IPS DF 4.7 (cell line): ENCODE measurements at regions not wholly inside any gene's neighbourhood (a gene's known extent, or its start where the extent isn't known, plus 50 kb on each side); places are given as distances from the start of the nearest gene placed in this dataset.
A peak's percentile ranks its signal among the peaks of the same experiment; 100 is the strongest.
"Not testable (repeated sequence)": the region's sequence is repeated elsewhere in the genome, so short reads cannot be mapped to it uniquely, and the experiment has no call there.

ENCODE experiments used
- DNase-seq: peaks from one replicate; pipeline ENCODE4 v3.0.0-alpha.2; 2013; ENCODE audit warnings: low spot score; ENCODE audit errors: extremely low read depth

DNA sequence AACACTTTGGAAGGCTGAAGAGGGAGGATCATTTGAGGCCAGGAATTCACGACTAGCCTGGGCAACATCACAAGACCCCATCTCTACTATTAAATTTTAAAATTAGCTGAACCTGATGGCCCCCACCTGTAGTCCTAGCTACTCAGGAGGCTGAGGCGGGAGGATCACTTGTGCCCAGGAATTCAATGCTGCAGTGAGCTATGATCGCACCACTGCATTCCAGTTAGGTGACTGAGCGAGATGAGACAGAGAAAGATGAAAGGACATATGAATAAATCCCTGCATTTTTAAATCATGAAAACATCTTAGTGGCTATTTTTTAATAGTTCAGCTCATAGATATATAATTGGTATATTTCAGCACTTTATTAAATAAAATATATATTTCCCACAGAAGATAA lies 93.8 kb downstream of the GPR63 start:
- no peak for DNase-seq

DNA sequence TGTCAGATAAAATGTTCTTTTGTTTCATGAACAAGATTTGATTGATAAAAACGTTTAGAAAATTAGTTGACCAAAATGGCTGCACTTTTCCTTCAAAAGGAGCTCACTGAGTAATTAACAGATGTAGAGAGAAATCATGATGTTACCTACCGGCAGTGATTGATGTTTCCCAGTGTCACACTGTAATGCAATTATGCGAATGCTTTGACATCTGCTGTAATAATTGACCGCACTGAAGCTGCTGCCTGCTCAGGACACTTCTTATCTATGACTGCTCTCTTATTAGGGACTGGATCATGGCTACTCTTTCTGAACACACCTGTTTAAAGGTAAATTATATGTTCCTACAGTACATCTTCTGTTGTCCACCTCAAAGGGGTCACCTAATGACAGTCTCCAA lies 94.6 kb downstream of the GPR63 start:
- no peak for DNase-seq

DNA sequence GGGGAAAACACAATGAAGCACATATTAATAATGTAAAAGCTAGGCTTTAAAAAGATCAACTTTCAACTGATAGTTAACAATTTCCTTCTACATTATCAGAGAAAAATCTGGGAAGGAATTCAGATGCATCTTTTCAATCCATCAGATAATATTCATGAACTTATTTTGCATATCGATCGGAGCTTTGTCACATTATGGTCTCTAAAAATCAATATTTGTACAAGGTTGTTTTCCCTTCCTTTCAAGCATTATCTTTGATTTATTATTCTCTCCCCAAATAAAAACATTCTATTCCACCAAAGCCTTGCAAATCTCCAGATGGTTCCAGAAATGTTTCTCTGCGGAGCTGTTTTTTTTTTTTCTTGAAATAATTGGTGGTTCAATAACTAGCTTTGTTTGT lies 101.9 kb downstream of the GPR63 start:
- DNase-seq, result no peak

DNA sequence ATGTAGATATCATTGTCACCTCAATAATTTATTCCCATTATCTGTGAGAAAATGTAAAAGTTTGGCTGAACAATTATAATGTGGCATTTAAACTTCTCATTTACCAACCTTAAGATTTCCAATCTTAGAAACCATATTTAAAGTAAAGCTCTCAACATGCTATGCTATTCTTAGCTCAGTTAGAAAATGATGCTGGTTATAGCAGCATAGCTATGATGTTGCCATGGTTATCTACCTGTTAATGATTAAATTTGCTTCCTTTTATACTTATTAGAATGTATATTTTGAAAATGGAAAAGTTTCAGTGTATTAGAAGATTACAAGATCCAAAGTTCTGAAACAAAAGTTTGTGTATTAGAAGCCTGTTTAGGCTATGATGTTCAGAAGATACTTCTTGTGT lies 110.1 kb downstream of the GPR63 start:
- no peak for DNase-seq

DNA sequence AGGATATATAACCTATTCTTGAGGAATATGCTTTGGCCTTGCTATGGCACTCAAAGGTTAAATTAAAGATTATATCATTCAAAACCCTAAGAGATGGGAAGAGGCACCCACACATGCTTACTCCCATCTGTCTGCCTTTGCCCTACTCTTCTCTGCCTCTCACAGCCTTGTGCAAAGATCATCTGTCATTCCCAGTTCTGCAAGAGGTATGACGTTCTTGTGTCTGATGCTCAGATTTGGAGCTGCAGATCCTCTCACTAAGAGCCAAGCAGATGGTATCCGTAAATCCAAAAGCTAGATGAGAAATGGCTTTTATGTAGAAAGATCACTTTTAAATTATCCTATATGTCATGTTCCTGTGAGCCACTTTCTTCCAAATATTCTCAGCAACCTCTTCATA lies 112.0 kb downstream of the GPR63 start:
- no peak for DNase-seq

DNA sequence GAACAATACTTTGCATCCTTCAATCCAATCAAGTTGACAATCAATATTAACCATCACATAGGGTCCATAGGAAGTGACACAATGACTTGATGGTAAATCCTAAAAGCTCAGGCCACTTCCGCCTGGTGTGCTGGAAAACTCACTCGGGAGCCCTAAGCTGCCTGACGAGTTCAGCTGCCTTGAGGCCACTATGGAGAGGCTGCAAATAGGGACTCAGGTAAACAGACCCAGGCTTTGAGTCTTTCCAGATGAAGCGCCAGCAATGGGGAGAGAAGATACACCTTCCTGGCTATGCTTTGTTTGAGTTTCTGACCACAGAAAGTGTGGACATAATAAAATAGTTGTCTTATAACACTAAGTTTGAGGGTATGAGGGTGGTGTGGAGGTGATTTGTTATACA lies 112.6 kb downstream of the GPR63 start:
- DNase-seq, result no peak

DNA sequence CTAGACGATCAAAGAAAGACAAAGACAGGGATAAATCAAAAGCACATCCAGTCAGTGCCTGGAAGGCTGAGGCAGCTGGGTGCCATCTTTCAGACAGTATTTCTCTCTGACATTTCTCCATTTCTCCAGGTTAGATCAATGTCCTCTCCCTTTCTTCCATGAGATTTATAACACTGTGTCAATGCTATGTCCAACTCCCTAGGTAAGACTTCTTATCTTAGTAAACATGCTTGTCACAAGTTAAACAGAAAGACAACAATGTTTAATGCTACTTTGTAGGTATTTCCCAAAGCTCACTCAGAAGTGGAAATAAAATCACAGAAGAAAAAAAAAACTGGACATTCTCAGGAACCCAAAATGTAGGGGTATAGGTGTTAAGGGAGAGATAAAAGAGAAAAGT lies 113.9 kb downstream of the GPR63 start:
- DNase-seq, result no peak

DNA sequence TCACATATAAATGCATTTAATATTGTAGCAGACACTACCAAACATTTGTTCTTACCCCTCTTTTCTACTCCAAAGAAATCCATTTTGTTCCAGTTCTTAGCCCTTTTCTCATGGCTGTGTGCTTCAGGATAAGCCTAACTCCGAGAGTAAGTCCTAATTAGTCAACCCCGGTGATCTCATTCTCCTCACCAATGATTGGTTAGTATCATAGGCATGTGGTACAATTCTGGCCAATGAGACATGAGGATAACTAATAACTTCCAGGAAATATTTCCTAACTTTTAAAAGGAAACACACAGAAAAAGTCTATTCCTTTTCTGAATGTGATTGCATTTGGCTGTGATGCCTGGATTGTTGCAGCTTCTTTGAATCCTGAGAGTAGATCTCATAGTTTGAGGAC lies 116.0 kb downstream of the GPR63 start:
- no peak for DNase-seq

DNA sequence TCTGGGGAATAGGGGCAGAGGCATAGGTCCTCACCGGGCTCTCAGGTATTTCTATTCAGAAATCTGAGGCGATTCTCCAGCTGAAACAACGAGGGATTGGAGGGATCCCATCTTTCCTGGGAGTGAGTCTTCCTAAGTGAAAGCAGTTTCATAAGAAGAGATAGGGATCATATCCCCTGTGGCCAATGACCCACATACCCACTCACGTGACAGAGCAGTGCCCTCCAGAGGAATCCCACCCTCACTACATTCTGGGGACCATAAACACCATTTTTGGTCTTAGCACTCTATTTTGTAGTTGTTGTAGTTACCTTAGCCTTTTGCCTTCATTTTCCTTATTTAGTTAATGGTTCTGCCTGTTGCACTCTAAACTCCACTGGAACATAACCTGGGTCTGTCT lies 121.1 kb downstream of the GPR63 start:
- DNase-seq, result peak; percentile 30

DNA sequence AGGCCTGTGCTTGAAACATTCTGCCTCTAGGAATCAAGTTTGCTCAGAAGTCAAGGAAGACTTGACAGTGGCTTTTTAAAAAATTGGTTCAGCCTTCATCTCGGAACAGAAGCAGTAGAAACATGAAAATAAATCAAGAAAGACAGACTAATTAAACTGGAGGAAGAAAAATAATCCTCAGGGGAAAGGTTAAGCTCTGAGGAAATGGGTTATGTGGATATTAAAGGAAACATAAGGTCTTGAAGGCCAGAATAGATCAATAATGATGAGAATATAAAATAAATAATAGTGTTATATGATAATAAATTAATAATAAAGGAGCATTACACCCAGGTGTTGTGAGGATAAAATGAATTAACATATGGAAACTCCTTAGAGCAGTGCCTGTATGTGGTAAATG lies 121.7 kb downstream of the GPR63 start:
- no peak for DNase-seq

DNA sequence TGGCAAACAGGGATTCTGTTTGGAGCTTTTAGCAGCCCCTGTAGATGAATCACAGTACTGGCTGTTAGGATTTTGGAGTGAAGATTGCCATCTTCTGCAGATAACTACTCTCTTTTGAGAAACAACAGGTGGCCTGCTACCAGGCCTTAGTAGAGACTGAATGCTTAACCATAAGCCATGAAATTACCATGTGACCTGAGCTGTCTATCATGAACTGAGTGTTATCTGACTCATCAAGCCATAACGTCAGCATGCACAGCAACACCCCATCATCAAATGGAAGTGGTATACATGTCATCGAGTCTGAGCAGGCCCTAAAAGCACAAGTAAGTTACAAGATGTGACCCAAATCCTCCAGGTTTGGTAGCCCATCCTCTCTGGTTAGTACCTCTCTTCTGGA lies 132.6 kb downstream of the GPR63 start:
- DNase-seq, result no peak

DNA sequence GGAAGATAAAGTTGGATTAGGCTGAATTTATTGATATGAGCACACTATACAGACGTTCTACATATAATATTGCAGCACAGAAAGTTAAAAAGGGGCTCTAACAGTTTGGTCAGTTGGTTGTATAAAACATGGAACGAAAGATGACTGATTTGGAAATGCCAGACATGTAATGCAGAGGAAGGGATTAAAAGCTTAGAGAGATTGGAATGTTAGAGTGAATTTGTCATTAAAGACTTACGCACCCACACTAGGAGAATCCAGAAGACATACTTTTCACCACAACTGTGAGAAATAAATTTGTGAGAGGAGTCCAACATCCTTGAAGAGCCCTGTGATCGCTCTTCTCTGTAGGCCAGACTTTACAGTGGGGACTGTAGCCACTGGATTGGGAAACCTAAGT lies 134.7 kb downstream of the GPR63 start:
- DNase-seq, result no peak

DNA sequence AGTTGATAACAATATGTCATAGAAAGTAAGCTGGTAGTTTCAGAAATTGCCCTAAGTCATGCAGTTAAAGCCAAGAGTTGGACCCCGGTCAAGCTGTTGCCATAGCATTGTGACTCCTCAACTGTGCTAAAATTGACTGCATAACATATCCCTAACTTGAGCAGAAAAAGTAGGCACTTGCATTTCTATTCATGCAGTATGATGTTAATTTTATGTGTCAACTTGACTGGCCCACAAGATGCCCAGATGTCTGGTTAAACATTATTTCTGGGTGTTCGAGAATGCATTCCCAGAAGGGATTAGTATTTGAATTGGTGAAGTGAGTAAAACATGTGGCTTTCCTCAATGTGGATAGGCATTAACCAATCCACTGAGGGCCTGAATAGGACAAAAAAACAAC lies 136.4 kb downstream of the GPR63 start:
- DNase-seq, result no peak

DNA sequence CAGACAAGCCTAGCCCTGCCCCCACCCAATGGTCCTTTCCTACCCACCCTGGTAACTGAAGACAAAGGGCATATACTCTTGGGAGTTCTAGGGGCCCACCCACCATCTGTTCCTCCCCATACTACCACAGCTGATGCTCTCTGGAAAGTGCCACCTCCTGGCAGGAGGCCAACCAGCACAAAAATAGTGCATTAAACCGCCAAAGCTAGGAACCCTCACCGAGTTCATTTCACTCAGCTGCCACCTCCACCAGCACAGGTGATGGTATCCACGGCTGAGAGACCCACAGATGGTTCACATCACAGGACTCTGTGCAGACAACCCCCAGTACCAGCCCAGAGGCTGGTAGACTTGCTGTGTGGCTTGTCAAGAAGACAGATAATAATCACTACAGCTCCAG lies 131.5 kb downstream of the FHL5 start:
- not testable (repeated sequence) for DNase-seq

DNA sequence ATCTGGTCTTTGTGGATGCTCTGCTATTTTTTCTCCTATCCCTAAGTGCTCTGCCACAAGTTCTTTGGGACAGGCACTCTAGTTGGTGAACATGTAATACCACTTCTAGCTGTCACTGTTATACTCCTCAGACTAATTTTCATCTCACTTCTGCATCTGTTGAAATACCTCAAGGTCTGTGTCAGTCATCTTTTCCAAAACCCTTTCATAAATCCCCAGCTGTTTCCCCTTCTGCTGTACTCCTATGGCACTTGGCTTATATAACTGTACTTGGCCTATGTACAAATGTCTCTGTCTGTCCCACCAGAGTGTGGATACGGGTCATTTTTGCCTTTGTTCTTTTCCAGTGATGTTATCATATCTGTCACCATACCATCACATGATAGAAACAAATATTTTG lies 124.2 kb downstream of the FHL5 start:
- no peak for DNase-seq

DNA sequence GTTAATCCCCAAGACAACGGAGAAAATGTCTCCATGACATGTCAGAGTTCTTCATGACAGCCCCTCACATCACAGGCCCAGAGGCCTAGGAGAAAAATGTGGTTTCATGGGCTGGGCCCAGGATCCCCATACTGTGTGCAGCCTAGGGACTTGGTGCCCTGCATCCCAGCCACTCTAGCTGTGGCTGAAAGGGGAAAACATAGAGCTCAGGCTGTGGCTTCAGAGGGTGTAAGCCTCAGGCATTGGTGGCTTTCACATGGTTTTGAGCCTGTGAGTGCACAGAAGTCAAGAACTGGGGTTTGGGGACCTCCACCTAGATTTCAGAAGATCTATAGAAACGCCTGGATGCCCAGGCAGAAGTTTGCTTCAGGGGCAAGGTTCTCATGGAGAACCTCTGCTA lies 122.8 kb downstream of the FHL5 start:
- DNase-seq, result no peak

DNA sequence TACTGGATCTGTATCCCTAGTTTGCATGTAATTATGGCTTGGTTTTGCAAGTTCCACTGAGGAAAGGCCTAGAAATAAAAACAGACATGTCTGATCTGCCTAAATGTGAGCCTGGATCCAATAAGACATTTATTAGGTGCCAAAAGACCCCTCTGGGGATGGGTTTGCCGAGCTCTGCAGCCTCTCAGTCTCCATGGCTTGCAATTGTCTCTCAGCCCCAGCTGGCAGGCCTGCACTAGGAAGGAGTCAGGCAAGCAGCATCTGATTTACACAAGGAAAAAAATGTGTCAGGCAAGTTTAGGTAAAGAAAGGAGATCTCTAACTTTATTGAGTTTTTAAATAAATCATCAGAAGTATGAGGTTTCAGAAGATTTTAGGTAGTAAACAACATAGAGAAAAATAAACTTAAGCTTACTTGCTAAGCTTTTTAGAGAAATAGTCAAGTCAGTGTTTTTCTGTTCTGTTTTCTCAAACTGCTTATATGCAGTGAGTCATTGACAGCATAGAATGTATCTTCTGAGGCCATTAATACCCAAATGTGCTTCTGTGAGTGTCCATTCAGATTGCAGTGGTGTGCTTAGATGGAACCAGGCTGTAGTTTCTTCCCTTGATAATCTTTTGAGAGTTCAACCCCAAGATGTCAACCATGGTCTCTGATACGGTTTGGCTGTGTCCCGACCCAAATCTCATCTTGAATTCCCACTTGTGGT lies 121.0 kb downstream of the FHL5 start:
- no peak for DNase-seq

DNA sequence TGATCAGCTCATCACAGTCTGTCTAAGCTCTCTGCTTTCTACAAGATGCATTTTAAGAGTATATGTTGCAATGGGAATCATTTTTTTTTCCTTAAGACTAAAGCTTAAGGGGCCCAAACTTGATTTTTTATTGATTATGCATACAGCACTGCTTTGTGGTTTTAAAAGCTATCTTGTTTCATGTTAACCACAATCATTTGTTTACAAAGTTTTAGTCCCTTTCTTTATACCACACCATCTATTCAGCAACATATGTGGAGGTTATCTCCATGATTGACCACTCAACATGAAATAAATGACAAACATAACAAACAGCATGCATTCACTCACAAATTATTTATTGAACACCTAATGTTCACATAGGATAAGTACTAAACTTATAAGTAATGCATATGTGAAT lies 119.1 kb downstream of the FHL5 start:
- DNase-seq, result no peak

DNA sequence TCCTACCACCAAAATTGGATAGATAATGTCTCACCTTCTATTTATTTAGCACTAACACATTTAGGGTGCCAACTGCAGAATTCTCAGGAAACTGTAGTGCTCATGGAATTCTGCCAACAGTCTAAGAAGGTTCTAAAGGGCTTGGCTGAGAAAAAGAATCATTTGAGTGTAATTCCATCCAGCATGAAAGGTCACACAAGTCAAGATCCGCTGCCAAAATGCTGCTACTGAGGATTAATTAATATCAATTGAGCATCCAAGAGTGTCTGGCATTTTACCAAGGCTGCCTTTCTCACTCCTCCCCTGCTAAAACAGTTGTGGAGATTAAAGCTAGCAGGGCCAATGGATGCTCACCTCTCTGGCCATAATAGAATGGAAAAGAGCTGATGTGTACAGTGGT lies 112.7 kb downstream of the FHL5 start:
- no peak for DNase-seq
